Spinal cord (tissue), 9 donors: ENCODE measurements at regions not wholly inside any gene's neighbourhood (a gene's known extent, or its start where the extent isn't known, plus 50 kb on each side); places are given as distances from the start of the nearest gene placed in this dataset.

ENCODE experiments used
- DNase-seq, 6 donors: peaks; one replicate each; pipeline versions ENCODE4 v3.0.0 to v3.0.0-alpha.2; 2013 to 2015; ENCODE audit warnings: low spot score in 6 of 6, low read depth in 4 of 6
- H3K27ac ChIP-seq: one replicate; pipeline ENCODE4 v1.5.1; 2013; ENCODE audit warnings: low read depth, low read length, control low read depth
- H3K27me3 ChIP-seq: one replicate; pipeline ENCODE4 v1.6.1; 2013; ENCODE audit warnings: low read length; ENCODE audit not compliant: control insufficient read depth, insufficient read depth
- H3K36me3 ChIP-seq: one replicate; pipeline ENCODE4 v1.6.1; 2013; ENCODE audit warnings: low read length; ENCODE audit not compliant: control insufficient read depth, insufficient read depth
- H3K4me1 ChIP-seq: one replicate; pipeline ENCODE4 v1.6.1; 2013; ENCODE audit warnings: low read length; ENCODE audit not compliant: control insufficient read depth, insufficient read depth
- H3K4me3 ChIP-seq: one replicate; pipeline ENCODE4 v1.5.1; 2013; ENCODE audit warnings: low read depth, low read length, control low read depth
- H3K9me3 ChIP-seq: one replicate; pipeline ENCODE4 v1.6.1; 2013; ENCODE audit warnings: low read length; ENCODE audit not compliant: control insufficient read depth, insufficient read depth
- WGBS: methylation state at CpG from one replicate; pipeline ENCODE4 v1.1.5; 2013; ENCODE audit warnings: missing lambda C conversion rate; ENCODE audit not compliant: insufficient coverage; 5-methylcytosine and 5-hydroxymethylcytosine counted together
- donor health status: healthy.

GRCh38 chr11:13836666-13837065 lies 125.9 kb upstream of the SPON1 start:
- no peaks in the 10 kb centered on the region for H3K9me3 ChIP-seq
- WGBS: 100% methylated on average over 1 of the region's 2 CpGs
- H3K4me1 ChIP-seq: no peaks in the 10 kb centered on the region
- H3K4me3 ChIP-seq: no peak overlapping the region
- H3K27me3 ChIP-seq: no peaks in the 10 kb centered on the region
- no peak overlapping the region for H3K27ac ChIP-seq
- H3K36me3 ChIP-seq: no peaks in the 10 kb centered on the region
- DNase-seq: no peak

DNA sequence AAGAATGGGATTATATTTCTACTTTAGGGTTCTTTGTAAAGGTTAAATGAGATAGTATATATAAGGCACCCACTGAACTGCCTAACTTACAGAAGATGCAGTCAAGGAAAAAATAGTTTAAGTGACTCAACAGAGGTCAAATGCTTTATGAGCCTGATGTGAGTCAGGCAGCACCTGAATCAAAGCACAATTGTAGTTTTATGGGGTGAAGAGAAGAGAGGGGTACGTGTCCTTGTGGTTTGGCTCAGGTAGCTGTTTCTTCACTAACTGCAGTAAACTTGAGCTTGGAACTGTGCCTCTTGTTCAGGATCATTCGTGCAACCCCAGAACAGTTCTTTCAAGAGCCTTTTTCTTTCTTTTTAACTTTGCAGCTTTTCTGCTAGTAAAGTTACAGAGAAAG lies 125.2 kb upstream of the SPON1 start:
- no peak overlapping the region for H3K4me3 ChIP-seq
- no peaks in the 10 kb centered on the region for H3K9me3 ChIP-seq
- no peak overlapping the region for H3K27ac ChIP-seq
- H3K4me1 ChIP-seq: no peaks in the 10 kb centered on the region
- DNase-seq: no peak
- no peaks in the 10 kb centered on the region for H3K27me3 ChIP-seq
- no peaks in the 10 kb centered on the region for H3K36me3 ChIP-seq
- 78% methylated on average over 1 of the region's 2 CpGs for WGBS

DNA sequence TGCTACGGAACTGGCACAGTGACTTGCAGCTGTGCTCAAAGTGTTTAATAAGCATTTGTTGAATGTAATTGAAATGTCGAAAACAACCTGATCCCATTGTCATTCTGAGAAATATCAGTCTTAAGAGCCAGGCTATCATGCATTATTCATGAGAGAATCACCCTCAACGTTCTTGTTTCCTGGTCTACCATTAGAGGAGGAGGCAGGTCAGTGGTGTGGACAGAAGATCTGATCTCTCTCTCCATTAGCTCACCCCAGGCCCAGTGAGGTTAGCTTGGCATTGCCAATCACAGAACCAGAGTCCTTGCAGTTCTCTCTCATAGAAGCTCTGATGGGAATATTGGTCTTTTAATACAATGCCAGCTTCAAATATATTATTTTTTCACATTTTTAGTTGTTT lies 121.1 kb upstream of the SPON1 start:
- Histone ChIP-seq H3K4me1 (no peaks in the 10 kb centered on the region), H3K27ac (no peak overlapping the region), H3K9me3 (no peaks in the 10 kb centered on the region), H3K27me3 (no peaks in the 10 kb centered on the region), H3K4me3 (no peak overlapping the region), H3K36me3 (no peaks in the 10 kb centered on the region)
- DNase-seq: peak in 1 of 6 donors; percentile 28
- 40% methylated on average over 1 of the region's 3 CpGs for WGBS

DNA sequence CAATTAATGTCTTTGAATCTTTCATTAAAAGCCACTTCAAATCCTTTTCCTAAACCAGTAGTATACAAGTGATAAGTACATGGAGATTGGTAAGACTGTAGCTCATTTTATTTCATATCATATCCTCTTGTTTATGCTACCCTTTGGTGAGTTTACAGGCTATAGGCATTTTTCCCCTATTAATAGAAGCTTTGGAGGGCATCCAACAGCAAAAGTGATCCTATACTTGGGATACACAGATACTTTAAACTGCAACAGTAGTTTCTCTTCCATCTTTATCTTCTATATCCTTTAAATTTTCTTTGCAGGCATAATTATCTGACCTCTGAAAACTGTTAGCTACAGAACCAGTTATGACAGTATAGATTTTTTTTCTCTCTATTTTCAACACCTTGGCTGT lies 114.5 kb upstream of the SPON1 start:
- no peak overlapping the region for H3K27ac ChIP-seq
- DNase-seq: no peak

DNA sequence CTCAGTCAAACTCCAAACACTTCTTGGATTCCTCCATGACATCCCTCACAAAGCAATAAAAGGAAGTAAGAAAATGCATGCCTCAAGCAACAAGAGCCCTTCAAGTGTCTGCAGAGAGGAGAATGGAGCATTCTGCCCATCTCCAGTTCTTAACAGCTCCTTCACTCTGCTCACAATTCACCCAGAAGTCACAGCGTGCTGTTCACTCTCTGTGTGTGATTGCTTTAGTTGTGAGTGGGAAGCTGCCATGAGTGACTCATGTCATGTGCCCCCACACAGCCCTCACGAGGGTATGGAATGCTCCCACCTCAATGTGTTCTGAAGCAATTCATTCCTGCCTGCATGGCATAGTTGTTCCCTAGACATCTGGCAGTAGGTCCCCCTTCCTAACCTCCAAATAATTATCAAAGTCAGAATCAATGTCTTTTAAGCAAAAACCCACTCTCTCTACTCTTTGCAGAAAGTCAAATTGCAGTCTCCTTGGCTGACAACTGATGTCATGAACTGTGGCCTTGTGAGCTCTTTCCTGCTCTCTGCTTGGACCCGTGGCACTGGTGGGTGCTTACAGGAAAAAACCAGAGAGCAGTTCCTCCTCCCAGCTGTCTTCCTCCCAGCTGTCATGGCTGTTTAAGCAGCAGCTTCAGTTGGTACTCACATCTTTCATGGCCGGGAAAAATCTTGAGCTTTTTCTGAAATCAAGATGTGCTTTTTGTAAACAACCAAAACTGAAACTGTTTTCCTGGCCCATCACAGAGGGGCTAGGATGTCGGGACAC lies 112.1 kb upstream of the SPON1 start:
- Histone ChIP-seq H3K4me1 (peaks cover 4% of the 10 kb centered on the region), H3K9me3 (no peaks in the 10 kb centered on the region), H3K4me3 (no peak overlapping the region), H3K27me3 (no peaks in the 10 kb centered on the region), H3K36me3 (no peaks in the 10 kb centered on the region), H3K27ac (no peak overlapping the region)
- 69% methylated on average over 3 of the region's 5 CpGs for WGBS
- DNase-seq: peak in 1 of 6 donors; percentile 58

More for the DNA sequence above, 114.5 kb upstream of the SPON1 start:
- Histone ChIP-seq H3K36me3 (no peaks in the 10 kb centered on the region), H3K27me3 (no peaks in the 10 kb centered on the region), H3K4me3 (no peak overlapping the region), H3K4me1 (peaks cover 4% of the 10 kb centered on the region), H3K9me3 (no peaks in the 10 kb centered on the region)

DNA sequence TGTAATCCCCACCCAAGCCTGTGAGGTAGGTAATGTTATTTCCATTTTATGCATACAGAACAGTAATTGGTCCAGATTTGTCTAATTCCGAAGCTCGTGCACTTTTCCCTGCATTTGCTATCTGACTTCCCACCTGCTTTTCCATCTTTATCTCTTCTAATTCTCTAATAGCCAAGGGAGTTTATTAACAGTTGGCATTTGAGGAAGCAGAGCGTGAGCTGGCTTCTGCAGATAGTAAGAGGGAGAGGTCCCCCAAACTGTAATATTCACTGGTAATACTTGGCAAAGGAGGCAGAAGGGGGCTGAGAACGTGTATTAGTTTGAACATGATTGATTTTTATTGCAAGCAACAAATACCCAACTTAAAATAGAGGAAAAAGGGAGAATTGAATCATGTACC lies 110.8 kb upstream of the SPON1 start:
- DNase-seq: peak in 1 of 6 donors; percentile 37
- H3K36me3 ChIP-seq: no peaks in the 10 kb centered on the region
- H3K27ac ChIP-seq: no peak overlapping the region
- no peaks in the 10 kb centered on the region for H3K27me3 ChIP-seq
- no CpG with 5 or more reads among the region's 4 CpGs for WGBS
- no peak overlapping the region for H3K4me3 ChIP-seq
- H3K4me1 ChIP-seq: peaks cover 4% of the 10 kb centered on the region
- no peaks in the 10 kb centered on the region for H3K9me3 ChIP-seq

GRCh38 chr11:13852481-13852880 lies 110.0 kb upstream of the SPON1 start:
- H3K36me3 ChIP-seq: no peaks in the 10 kb centered on the region

DNA sequence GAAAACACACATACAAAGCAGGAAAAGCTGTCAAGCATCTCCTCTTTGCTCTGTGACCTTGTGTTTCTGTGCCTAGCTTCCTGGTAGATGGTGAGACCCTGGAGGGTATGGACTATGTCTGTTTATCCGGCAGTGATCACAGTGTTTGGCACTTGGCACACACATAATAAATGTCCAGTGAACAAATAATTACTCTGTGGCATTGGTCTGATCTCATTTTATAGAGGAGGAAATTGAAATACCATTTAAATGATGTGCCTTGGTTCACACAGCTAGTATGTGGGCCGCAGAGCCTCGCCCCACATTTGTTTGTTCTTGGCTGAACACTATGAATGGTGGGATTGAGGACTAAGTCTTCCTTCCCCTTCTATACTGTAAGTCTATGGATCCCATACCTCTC lies 104.7 kb upstream of the SPON1 start:
- DNase-seq: no peak
- Histone ChIP-seq H3K27ac (no peak overlapping the region), H3K4me3 (no peak overlapping the region), H3K27me3 (no peaks in the 10 kb centered on the region), H3K36me3 (no peaks in the 10 kb centered on the region), H3K9me3 (no peaks in the 10 kb centered on the region), H3K4me1 (peaks cover 5% of the 10 kb centered on the region)
- no CpG with 5 or more reads among the region's 3 CpGs for WGBS

More at GRCh38 chr11:13852481-13852880, 110.0 kb upstream of the SPON1 start:
- Histone ChIP-seq H3K27me3 (no peaks in the 10 kb centered on the region), H3K4me1 (peaks cover 4% of the 10 kb centered on the region), H3K4me3 (no peak overlapping the region), H3K9me3 (no peaks in the 10 kb centered on the region), H3K27ac (no peak overlapping the region)
- no CpG with 5 or more reads among the region's 5 CpGs for WGBS
- no peak for DNase-seq

GRCh38 chr11:13859892-13860291 lies 102.6 kb upstream of the SPON1 start:
- H3K9me3 ChIP-seq: no peaks in the 10 kb centered on the region
- H3K4me1 ChIP-seq: peaks cover 5% of the 10 kb centered on the region
- H3K27me3 ChIP-seq: no peaks in the 10 kb centered on the region
- H3K36me3 ChIP-seq: no peaks in the 10 kb centered on the region
- 46% methylated on average over 4 of the region's 9 CpGs for WGBS
- no peak overlapping the region for H3K4me3 ChIP-seq
- H3K27ac ChIP-seq: no peak overlapping the region
- DNase-seq: peak in 2 of 6 donors; percentile 67 to 69

- DNase-seq: no peak
- WGBS: 100% methylated on average over 3 of the region's 3 CpGs
- no peak overlapping the region for H3K27ac ChIP-seq
- H3K4me1 ChIP-seq: peaks cover 5% of the 10 kb centered on the region
- H3K9me3 ChIP-seq: no peaks in the 10 kb centered on the region
- H3K27me3 ChIP-seq: no peaks in the 10 kb centered on the region
- no peaks in the 10 kb centered on the region for H3K36me3 ChIP-seq
- no peak overlapping the region for H3K4me3 ChIP-seq
Measured at GRCh38 chr11:13861411-13861810, 101.1 kb upstream of the SPON1 start.
